ENCODE measurements at regions not wholly inside any gene's neighbourhood (a gene's known extent, or its start where the extent isn't known, plus 50 kb on each side); places are given as distances from the start of the nearest gene placed in this dataset.

DNA sequence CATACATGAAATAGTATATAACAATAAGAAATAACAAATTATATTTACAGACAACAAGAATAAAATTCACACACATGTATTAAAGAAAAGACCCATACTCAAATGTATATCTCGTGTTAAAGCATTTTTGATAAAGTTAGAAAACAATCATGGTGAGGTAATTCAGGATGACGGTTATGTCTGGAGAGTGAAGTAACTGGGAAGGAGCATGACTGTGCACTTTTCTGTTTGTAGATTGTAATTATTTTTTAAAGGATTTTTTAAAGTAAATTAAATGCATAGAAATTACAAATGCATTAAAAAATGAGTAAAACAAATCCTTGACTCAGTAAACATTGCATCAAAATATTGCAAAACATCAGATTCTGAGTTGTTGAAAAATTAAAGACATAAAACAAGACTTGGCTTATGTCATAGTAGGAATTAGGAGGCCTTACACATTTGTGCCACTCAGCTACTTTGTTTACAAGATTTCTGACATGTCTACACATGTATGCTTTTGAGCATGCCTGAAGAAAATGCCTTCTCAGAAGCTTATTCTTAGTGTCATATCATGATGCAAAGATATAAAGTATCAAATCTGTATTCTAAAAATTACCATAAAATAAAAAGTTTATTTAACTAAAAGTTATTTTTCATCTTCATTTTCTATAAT is 1325.1 kb downstream of the SLC16A7 start:
- no peak overlapping the region for H3K4me2 ChIP-seq (ENCODE audit: insufficient read depth in 1 of 2, low read depth in 2 of 2, low read length in 2 of 2)

More for the DNA sequence above, 1325.1 kb downstream of the SLC16A7 start:
- Histone ChIP-seq H2AFZ (ENCODE audit: low read length) (no peak overlapping the region), H2BK15ac (ENCODE audit: low read length) (no peak overlapping the region), H3K56ac (replicated peaks; ENCODE audit: insufficient read length, low read depth, low read length) (no peak overlapping the region), H3K23ac (ENCODE audit: insufficient read length) (no peak overlapping the region), H3K27ac (ENCODE audit: low read depth, low read length) (no peak overlapping the region), H3K36me3 (ENCODE audit: control insufficient read depth in 2 of 4, insufficient read depth in 4 of 4, low read length in 3 of 4) (no peaks in the 10 kb centered on the region), H3K9me3 (ENCODE audit: insufficient read depth in 2 of 2, low read depth in 1 of 2, low read length in 1 of 2) (no peaks in the 10 kb centered on the region), H3K14ac (ENCODE audit: insufficient read length) (no peak overlapping the region), H3K9ac (replicated peaks in 1 of 4; ENCODE audit: extremely low read depth in 1 of 4, low read depth in 3 of 4, low read length in 3 of 4) (no peak overlapping the region), H4K91ac (replicated peaks; ENCODE audit: insufficient read length, low read length) (no peak overlapping the region), H2AK5ac (ENCODE audit: low read depth, low read length) (no peak overlapping the region), H2BK5ac (ENCODE audit: low read depth, low read length) (no peak overlapping the region), H2BK12ac (ENCODE audit: low read depth, low read length) (no peak overlapping the region), H3K4me1 (replicated peaks in 1 of 4; ENCODE audit: control insufficient read depth in 3 of 4, insufficient read depth in 4 of 4, low read length in 3 of 4) (no peaks in the 10 kb centered on the region), H4K20me1 (replicated peaks in 1 of 2; ENCODE audit: control insufficient read depth in 1 of 2, insufficient read depth in 2 of 2, low read length in 2 of 2) (no peaks in the 10 kb centered on the region), H2BK120ac (replicated peaks; ENCODE audit: low read depth, low read length) (no peak overlapping the region), H3K27me3 (replicated peaks in 1 of 4; ENCODE audit: control insufficient read depth in 3 of 4, extremely low read depth in 1 of 4, insufficient read depth in 3 of 4, low read length in 3 of 4) (no peaks in the 10 kb centered on the region), H3K79me1 (ENCODE audit: low read depth, low read length) (no peaks in the 10 kb centered on the region), H3K79me2 (ENCODE audit: control insufficient read depth in 1 of 2, insufficient read depth in 2 of 2, low read length in 2 of 2) (no peaks in the 10 kb centered on the region), H2BK20ac (ENCODE audit: low read length) (no peak overlapping the region), H4K5ac (ENCODE audit: insufficient read length, low read depth, low read length) (no peak overlapping the region), H3K18ac (ENCODE audit: extremely low read depth, low read length) (no peak overlapping the region), H3K4ac (replicated peaks; ENCODE audit: insufficient read length, low read depth, low read length) (no peak overlapping the region), H4K8ac (ENCODE audit: extremely low read depth, insufficient read depth, low read length) (no peak overlapping the region), H3K23me2 (ENCODE audit: low read depth, low read length) (no peaks in the 10 kb centered on the region), H3K4me3 (ENCODE audit: extremely low read depth in 1 of 4, insufficient read depth in 2 of 4, low read depth in 3 of 4, low read length in 4 of 4) (no peak overlapping the region)
- 86% methylated on average over 2 of the region's 2 CpGs; no CpG with 5 or more reads in 1 of the 2 experiments for WGBS, 2 experiments (ENCODE audit: extremely low coverage in 1 of 2, insufficient coverage in 1 of 2, insufficient read length in 1 of 2, insufficient replicate concordance in 2 of 2, low coverage in 1 of 2, low lambda C conversion rate in 2 of 2, missing lambda C conversion rate in 1 of 2)
- ChIA-PET POLR2A (ENCODE audit: partially characterized antibody) (no interaction called here), CTCF (ENCODE audit: partially characterized antibody) (no interaction called here)
- no peak for DNase-seq (ENCODE audit: low read depth in 1 of 2, low spot score in 2 of 2)
- TF ChIP-seq JUND (IDR thresholded peaks at IDR 0.05; ENCODE audit: low read length) (no peak), MAFK (IDR thresholded peaks at IDR 0.05; ENCODE audit: low read depth, low read length) (peak; percentile 38; the same call in 1 of the 2 replicates)
- FAIRE-seq: no peak
